D341Med (cell line): ENCODE measurements at regions not wholly inside any gene's neighbourhood (a gene's known extent, or its start where the extent isn't known, plus 50 kb on each side); places are given as distances from the start of the nearest gene placed in this dataset.

Source experiments
- DNase-seq: peaks from one replicate; pipeline ENCODE4 v3.0.0; 2012; ENCODE audit warnings: low spot score

DNA sequence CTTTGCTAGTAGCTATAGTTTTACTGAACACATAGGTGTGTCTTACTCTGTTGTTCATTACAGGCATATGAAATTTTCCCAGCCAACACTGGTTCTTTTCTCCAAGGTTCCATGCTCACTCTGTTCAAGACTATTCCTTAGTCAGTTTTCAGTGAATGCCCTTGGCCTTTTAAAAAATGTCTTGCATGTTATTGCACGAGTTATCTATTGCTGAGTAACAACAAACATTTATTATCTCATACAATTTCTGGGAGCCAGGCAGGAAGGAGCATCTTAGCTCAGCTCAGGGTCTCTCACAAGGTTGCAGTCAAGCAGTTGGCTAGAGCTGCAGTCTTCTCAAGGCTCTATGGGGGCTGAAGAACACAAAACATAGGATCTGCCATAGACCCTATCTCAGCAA is 223.5 kb downstream of the BTG1 start:
- DNase-seq = no peak

DNA sequence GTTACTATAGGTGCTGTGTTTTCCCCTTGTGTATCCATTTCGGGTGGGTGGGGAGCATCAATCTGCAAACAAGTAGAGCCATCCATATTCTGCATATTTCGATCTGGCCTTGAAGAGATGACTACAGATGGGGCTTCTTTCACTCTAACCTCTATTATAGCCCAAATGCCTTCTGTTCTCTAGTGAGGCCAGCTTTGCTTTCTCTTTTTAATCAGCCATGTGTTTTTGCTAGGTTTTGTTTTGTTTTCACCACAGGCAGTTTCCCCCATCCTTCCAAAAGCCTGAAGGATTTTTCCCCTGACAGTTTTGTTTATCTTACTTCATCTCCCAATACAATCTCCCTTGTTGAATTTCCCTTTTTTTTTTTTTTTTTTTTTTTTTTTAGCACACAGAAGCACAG is 224.1 kb downstream of the BTG1 start:
- DNase-seq = no peak

DNA sequence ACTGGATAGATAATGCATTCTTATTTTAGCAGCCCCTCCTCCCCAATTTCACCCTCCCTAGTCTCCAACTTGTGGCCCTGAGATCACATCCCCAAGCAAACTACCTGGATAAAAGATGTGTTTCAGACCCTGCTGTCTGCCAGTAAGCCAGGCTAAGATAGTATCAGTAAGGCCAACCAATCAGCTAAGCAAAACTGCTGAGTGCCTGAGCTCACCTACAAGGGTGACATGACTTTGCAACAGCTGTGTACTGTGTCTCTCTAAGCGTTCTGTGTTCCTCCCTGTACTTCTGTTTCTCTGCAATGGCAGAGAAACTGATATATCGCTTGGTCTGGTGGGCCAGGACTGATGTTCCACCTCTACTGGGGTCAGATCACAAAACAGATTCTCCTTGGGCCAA is 224.9 kb downstream of the BTG1 start:
- DNase-seq = no peak

DNA sequence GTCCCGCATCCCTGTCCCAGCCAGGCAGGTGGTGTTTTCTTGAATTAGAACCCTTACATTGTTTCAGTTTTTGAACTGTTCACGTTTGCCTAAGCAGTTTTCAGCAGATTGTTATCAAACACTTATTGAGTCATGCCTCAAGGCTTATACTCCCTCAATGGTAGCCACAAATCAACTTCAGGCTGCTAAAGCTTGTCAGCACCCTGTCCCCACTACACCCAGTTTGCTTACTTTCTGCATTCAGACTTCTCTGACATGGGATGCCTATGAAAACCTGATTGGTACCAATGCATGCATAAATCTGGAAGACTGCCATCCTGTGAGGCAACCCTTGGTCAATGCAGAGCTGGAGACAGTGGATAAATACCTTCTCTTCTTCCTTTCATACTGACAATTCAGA is 225.4 kb downstream of the BTG1 start:
- DNase-seq = no peak

DNA sequence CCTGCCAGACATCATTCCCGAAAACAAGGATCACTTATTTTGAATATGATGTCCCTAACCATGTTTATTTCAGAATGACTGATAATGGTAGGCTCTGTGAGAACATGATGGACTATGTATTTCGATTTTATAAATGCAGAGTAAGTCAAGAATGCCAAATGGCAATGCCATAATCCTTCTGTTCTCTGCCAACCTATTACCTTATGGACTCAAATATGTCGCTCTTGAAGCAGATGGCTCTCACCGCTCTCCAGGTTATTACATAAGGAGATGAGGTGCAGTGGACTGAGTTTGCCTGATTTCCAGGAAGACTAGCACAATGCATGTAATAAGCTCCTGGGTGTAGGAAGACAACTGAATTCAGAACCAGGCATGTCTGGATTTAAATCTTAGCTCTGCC is 227.2 kb downstream of the BTG1 start:
- no peak for DNase-seq

DNA sequence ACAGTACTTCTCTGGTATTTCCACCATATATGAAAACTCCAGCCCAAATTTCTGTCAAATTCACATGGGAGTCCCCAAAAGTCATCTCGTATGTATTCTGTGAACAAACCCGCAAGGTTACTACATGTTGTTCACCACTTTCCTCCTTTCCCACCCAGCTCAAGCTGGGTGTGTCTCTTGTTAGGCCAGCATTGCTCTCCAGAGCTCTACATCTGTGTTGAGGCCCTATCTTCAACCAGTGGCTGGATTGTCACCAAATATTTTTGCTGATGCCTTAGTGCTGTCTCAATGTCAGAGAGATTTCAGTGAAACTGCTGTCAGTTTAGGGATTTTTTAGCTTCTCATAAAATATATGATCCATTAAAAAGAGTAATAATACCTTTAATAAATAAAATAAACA is 230.9 kb downstream of the BTG1 start:
- no peak for DNase-seq

DNA sequence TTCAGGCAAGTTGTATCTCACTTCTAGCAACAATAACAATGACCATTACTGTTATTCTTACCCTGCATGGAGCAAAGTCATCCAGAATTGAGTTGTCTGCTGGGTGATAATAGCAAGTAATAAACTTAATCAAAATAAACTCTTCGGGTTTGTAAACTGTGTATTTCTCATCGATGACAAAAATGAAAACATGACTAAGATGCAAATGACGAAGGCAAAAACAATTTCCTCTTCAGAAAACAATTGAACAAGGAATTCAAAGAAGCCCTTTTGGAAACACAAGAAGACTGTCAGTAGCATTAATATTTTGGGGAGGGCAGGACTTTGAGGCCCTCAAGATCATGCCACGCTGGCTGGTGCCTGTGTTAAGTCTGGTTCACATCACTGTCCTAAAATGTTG is 232.0 kb downstream of the BTG1 start:
- DNase-seq = no peak

DNA sequence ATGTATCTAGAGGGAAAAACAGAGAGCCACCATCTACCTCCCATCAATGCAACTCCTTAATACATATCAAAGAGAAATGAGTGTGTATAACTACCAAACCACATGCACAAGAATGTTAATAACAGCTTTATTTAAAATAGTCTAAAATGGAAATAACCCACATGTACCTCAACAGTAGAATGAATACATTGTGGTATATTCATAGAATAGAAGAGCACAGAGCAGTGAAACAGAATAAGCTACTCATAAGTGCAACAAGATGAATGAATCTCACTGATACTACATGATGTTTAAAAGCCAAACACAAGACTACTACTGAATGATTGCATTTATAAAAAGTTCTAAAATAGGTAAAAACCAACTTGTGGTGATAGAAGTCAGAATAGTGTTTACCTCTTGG is 232.5 kb downstream of the BTG1 start:
- no peak for DNase-seq

DNA sequence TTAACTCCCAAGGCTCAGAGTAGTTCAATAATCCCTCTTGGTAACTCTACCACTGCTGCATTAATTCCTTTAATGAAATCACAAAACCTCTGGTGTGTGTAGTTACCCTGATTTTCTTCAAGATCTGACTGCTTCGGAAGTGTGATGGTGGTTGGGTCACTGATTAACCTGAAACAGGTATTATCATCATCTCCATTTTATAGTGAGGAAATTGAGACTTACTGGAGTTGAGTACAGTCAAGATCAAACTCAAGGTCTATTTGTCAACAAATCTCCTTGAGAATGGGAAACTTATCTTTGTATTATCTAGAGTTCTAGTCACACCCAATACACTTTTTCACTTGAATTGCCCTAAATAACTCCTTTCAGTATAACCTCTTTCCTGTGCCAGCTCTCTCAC is 233.5 kb downstream of the BTG1 start:
- DNase-seq = no peak

DNA sequence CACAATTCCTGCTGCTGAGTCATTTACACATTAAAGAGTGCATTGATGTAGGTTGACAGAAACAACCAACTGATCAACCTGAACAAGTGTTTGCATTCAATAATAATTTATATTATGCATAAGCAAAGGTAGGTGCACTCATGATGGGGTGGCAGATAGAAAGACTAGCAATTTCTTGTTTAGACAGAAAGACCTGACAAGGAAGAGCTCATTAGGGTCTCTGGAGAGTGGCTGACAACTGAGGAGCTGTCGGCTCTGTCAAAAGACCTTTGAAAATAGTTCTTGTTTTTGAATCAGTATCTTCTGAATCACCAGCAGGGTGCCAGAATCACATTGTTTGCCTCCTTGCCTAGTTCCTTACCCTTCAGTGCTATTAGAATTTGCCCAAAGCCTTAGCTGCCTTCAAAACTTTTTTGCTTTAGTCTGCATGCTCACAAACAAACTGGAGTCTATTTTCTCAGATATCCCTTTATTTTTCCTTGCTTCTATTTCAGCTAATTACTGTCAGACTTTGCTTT is 234.7 kb downstream of the BTG1 start:
- DNase-seq = no peak

DNA sequence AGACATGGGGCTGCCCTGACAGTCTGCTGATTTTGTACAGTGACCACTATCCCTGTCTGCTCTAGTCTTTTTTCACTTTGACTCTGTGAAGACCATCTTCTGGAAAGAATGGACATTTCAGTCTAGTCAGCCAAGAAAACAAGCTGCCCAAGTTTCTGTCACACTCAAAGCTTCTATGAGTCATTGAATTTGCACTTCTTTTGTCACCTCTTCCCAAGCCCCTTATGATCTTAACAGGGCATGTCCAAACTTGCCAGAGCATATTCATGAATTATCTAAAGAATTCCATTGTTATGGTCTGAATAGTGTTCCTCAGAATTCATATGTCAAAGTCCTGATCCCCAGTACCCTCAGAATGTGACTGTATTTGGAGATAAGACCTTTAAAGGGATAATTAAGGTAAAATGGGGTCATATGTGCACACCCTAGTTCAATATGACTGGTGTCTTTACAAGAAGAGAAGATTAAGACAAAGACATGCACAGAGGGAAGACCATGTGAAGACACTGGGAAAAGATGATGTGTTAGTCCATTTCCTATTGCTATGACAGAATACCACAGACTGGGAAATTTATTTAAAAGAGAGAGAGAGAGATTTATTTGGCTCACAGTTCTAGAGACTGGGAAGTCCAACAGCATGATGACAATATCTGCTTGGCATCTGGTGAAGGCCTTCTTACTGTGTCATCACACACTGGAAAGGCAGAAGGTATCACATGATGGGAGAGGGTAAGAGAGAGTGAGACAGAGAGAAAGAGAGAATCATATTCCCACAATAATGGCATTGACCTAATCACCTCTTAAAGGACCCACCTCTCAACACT is 242.6 kb downstream of the BTG1 start:
- DNase-seq = no peak

DNA sequence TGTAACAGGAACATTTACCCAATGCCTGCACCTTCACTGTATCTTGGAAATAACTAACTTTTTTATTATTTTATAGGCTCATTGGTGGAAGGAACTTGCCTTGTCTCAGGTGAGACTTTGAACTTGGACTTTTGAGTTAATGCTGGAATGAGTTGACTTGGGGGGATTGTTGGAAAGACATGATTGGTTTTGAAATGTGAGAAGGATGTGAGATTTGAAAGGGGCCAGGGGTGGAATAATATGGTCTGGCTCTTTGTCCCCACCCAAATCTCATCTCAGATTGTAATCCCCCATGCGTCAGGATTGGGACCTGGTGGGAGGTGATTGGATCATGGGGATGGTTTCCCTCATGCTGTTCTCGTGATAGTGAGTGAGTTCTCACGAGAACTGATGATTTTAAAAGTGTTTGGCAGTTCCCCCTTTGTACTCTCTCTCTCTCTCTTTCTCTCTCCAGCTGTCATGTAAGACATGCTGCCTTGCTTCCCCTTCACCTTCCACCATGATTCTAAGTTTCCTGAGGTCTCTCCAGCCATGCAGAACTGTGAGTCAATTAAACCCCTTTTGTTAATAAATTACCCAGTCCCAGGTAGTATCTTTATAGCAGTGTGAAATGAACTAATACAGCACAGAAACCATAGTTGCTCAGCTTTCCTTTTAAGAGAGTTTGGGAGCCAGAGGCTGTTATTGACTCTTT is 244.1 kb downstream of the BTG1 start:
- DNase-seq = no peak

DNA sequence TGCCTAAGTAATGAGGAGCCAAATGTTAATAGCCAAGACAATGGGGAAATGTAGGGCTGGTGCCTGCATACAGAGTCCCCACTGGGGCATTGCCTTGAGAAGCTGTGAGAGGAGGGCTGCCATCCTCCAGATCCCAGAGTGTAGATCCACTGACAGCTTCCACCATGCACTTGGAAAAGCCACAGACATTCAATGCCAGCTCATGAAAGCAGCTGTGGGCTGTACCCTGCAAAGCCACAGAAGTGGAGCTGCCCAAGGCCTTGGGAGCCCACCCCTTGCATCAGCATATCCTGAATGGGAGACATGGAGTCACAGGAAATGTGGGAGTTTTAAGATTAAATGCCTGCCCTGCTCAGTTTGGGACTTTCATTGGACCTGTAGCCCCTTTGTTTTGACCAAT is 244.7 kb downstream of the BTG1 start:
- DNase-seq = no peak

DNA sequence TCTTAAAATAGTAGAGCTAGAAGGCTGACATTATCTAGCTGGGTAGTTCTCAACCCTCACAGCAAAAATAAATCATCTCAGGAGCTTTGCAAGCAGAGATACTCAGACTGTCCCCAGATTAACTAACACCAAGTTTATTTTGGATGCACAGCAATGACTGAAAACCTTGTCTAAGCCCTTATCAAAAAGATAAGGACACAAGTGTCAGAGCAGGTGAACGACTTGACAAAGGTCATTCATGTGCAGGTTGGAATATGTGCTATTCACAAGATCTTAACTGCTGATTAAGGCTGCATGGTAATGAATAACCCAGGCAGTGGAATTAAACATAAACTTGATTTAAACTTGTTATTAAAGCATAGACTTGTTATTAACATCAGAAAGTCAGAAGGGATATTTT is 246.6 kb downstream of the BTG1 start:
- no peak for DNase-seq

DNA sequence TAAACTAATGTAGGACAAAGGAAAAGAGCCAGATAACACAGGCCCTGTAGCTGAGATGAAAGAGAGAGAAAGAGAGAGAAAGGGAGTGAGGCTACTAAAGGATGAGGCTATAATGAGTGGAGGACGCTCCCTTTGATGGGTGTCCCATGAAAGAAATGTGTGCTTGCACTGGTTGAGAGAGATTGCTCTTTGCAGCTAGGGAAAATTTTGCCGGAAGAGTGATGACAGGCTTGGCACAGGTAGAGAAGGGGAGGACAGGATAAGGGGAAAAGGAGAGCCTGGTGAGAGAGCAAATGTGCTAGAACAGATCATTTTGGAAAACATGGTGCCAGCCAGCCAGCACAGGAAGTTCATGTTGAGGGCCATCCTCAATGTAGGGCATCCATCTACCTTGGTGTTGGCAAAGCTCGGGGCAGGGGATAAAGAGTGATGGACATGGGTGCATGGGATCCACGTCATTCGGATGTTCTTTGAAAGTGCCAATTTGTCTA is 248.6 kb downstream of the BTG1 start:
- DNase-seq = no peak

DNA sequence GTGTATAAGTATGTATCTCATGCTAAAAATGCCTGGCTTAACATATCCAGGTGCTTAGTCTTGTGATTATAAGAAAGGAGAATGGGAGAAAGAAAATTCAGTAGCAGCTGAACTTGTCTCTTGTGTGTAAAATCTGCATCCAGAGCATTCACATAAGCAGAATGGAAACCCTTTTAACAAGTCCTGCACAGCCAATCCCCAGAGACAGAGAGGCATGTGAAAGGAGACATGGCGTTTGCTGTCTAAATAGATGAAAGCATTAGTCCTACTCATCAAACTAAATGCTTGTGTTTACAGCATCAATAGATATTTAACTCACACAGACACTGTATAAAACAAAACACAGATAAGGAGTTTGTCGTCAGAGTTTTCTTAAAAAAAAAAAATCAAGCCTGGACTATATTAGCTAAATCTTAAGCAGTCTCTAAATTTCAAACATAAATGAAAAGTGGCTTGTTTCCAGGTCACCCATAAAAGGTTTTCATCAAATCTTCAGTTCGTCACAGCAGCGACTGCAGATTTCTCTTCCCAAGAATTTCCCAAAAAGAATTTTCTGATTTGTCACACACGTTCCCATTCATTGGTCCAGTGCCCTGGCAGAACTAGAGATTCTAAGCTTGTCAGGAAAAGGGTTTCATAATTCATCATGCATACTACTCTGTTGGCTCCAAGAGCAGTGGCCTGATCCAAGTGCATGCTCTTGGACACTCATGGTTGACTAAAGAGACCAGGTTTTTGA is 249.2 kb downstream of the BTG1 start:
- no peak for DNase-seq

DNA sequence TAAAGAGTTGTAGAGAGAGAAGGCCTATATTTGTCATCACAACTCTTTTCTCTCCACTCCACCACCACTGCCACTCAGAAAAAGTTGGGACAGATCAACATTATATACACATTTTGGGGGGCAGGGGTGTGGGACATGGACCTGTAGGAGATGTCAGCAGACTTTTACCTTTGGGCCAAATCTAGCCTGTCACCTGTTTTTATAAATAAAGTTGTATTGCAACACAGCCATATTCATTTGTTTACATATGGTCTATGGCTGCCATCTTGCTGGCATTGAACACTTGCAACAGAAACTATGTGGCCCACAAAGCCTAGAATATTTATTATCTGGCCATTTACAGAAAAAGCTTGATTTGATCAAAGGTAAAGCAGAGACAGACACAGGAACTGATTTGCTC is 250.7 kb downstream of the BTG1 start:
- DNase-seq = no peak

DNA sequence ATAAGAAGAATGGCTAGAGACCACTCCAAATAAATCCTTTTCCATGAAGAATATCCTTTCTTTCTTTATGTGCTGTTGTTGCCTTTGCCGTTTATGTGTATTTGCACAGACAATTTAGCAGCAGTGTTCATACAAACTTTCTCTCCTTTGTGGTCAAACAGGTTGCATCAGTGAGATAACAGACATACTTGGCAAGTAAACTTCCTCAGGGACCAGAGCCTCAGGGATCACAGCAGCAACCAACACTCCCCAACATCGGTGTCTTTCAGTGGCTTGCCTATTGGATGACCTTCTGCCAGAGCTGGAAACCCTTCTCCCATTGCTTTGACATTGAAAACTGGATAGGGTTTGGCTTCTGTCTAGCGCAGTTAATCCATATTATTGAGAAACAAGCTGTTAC is 252.2 kb downstream of the BTG1 start:
- DNase-seq = no peak

DNA sequence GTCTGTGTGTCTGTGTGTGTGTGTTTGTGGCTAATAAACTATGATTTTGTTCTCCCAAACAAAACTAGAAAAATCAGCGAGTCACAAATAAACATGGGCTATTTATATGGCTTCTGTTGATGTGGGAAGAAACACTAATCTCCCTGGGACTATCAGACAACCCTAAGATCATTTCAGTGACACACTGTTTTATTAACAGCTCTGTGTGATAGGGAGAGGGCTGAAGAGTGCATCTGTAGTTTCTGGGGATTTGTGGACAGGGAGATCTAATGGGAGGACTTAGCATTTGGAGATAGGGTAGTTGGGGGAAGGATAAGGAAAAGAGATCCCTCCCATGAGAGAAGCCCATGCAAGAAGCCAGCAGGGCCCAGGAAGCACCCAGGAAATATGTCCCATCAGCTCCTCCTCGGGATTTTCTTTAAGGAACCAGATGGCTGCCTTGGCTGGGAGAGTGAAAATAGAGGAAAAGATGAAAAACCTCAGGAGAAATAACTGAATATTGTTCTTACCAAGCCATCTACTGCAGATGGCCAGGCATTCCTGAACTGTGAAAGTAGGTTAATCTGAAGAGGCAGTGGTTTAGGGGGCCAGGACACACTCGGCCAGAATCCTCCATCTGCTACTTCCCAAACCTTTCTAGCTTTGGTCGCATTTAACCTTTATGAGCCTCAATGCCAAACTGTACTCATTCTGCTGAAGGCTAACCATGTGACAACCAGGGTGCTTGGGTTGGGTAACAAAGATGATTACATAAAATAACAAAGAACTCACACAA is 253.4 kb downstream of the BTG1 start:
- DNase-seq = peak; percentile 38

DNA sequence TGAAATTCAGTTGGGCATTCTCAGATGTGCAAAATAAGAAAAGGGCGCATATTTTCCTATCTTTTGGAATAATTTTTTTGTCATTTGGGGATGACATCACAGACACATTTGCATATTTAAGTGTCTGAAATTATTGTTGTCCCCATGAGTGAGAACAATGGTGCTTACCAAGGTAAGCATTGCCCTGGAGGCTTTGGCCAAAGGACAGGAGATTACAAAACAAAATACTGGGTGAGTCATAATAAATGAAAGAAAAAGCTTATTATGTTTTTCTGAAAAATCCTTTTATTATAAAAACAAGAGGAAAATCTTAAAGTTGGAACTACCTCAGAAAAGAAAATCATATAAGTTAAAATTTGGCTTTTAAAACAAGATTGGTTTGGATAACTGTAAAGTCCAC is 254.9 kb downstream of the BTG1 start:
- no peak for DNase-seq

DNA sequence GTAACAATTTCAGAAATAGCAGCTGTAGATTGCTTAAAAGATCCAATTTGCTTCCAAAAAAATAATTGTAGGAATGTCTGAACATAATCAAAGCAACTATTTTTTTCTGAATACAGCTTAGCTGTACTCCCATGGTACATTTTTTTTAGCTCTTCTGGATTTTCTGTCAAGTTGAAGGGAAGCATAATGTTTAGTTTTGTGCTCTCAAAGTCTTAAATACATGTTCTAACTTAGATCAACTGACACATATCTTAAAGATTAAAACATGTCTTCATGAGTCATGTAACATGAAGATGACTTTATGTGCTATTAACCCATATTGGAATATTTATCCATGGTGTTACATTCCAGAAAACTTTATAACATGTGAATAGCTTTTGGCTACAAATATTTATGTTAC is 255.7 kb downstream of the BTG1 start:
- no peak for DNase-seq

DNA sequence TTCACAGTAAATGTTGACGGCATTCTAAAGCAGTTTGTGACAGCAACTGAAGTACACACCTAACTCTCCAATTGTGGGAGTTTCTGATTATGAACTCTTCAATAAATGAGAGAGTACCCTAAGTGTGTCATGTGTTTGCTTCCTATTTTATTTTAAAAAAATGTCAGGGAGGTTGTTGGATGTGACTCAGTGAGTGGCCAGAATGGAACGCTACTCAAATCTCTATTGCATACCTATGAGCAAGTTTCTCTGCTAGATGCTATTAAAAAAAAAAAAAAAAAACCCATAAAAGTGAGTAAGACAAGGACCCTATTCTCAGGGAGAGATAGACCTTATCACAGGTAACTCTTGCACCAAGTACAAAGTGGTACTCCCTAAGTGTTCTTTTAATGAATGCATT is 256.6 kb downstream of the BTG1 start:
- no peak for DNase-seq
